HepG2 (cell line): ENCODE measurements at regions not wholly inside any gene's neighbourhood (a gene's known extent, or its start where the extent isn't known, plus 50 kb on each side); places are given as distances from the start of the nearest gene placed in this dataset.

ENCODE experiments used
- CBX1 ChIP-seq: IDR thresholded peaks from one replicate; pipeline ENCODE4 v1.6.1; 2016; ENCODE audit warnings: antibody characterized with exemption, low read depth
- CCAR2 ChIP-seq: fragments of 200-400 bp; formaldehyde crosslinking; optimal IDR thresholded peaks from 2 replicates; pipeline ENCODE3; 2018; ENCODE audit warnings: low read depth, mild to moderate bottlenecking, low read length, moderate library complexity
- EHMT2 ChIP-seq: fragments of 200-600 bp; sonication (generic); IDR thresholded peaks from 2 replicates; pipeline ENCODE4 v1.7.0; 2017; ENCODE audit warnings: antibody characterized with exemption, low read depth, low read length, borderline replicate concordance
- EP300 ChIP-seq, 3 experiments: sonication (generic) in 1 of 3; formaldehyde crosslinking in 1 of 3; IDR thresholded peaks; 2 replicates each; pipeline versions ENCODE4 v1.5.1 to v1.6.1; 2011 to 2020; ENCODE audit warnings: low read depth in 2 of 3, low read length in 2 of 3, borderline replicate concordance in 1 of 3, improper control_type of control experiment in 1 of 3, mild to moderate bottlenecking in 1 of 3, missing genetic modification reagents in 1 of 3, moderate library complexity in 1 of 3
- FOSL2 ChIP-seq: sonication (generic); formaldehyde crosslinking; IDR thresholded peaks from 2 replicates; pipeline ENCODE4 v1.4.0; 2020; ENCODE audit warnings: missing genetic modification reagents
- FOXA3 ChIP-seq: IDR thresholded peaks from 2 replicates; pipeline ENCODE4 v1.6.1; 2016; ENCODE audit warnings: missing genetic modification reagents, missing compliant biosample characterization
- HMG20A ChIP-seq: IDR thresholded peaks from 2 replicates; pipeline ENCODE4 v1.6.1; 2016; ENCODE audit warnings: borderline replicate concordance
- HNF4A ChIP-seq: sonication (generic); formaldehyde crosslinking; IDR thresholded peaks from 2 replicates; pipeline ENCODE4 v1.4.0; 2020; ENCODE audit warnings: missing genetic modification reagents
- KDM2A ChIP-seq: sonication (generic); formaldehyde crosslinking; IDR thresholded peaks from 2 replicates; pipeline ENCODE4 v1.4.0; 2020; ENCODE audit warnings: low read depth, missing genetic modification reagents, borderline replicate concordance
- KDM6A ChIP-seq: IDR thresholded peaks from 2 replicates; pipeline ENCODE4 v1.6.1; 2016; ENCODE audit warnings: low read depth
- MAF1 ChIP-seq: sonication (generic); formaldehyde crosslinking; IDR thresholded peaks from 2 replicates; pipeline ENCODE4 v1.5.0; 2020; ENCODE audit warnings: missing genetic modification reagents, borderline replicate concordance
- MLXIP ChIP-seq: sonication (generic); formaldehyde crosslinking; IDR thresholded peaks from 2 replicates; pipeline ENCODE4 v1.9.0; 2021; ENCODE audit warnings: missing genetic modification reagents, borderline replicate concordance
- MXI1 ChIP-seq: IDR thresholded peaks from 3 replicates; pipeline ENCODE4 v1.6.1; 2012; ENCODE audit warnings: low read depth, low read length, inconsistent platforms, borderline replicate concordance
- NCOA2 ChIP-seq: sonication (generic); formaldehyde crosslinking; IDR thresholded peaks from 2 replicates; pipeline ENCODE4 v1.8.0; 2022; ENCODE audit warnings: inconsistent platforms
- NFIC ChIP-seq: IDR thresholded peaks from 2 replicates; pipeline ENCODE4 v1.6.1; 2012; ENCODE audit warnings: mild to moderate bottlenecking, low read length, inconsistent platforms
- NR2C2 ChIP-seq: sonication (generic); formaldehyde crosslinking; IDR thresholded peaks from 2 replicates; pipeline ENCODE4 v1.4.0; 2020; ENCODE audit warnings: missing genetic modification reagents, mild to moderate bottlenecking, moderate library complexity, borderline replicate concordance
- NR2F1 ChIP-seq, 2 experiments: fragments of 450-650 bp in 1 of 2; formaldehyde crosslinking in 1 of 2; IDR thresholded peaks; 2 replicates each; pipeline versions ENCODE4 v1.5.0 to v1.6.1; 2016 to 2020; ENCODE audit warnings: mild to moderate bottlenecking in 1 of 2, missing compliant biosample characterization in 1 of 2, missing genetic modification reagents in 1 of 2, moderate library complexity in 1 of 2
- NR2F6 ChIP-seq, 2 experiments: IDR thresholded peaks; 2 replicates each; pipeline ENCODE4 v1.6.1; 2016; ENCODE audit warnings: antibody characterized with exemption in 1 of 2, mild to moderate bottlenecking in 1 of 2
- RARA ChIP-seq: IDR thresholded peaks from 2 replicates; pipeline ENCODE4 v1.6.1; 2016; ENCODE audit warnings: missing genetic modification reagents, missing compliant biosample characterization
- RCOR2 ChIP-seq: IDR thresholded peaks from 2 replicates; pipeline ENCODE4 v1.6.1; 2016; ENCODE audit warnings: missing biosample characterization, missing genetic modification reagents
- SIX1 ChIP-seq: sonication (generic); formaldehyde crosslinking; IDR thresholded peaks from 2 replicates; pipeline ENCODE4 v1.4.0; 2020; ENCODE audit warnings: missing genetic modification reagents, borderline replicate concordance
- U2AF1 ChIP-seq: fragments of 200-400 bp; formaldehyde crosslinking; optimal IDR thresholded peaks from 2 replicates; pipeline ENCODE3; 2017; ENCODE audit warnings: mild to moderate bottlenecking, low read depth, low read length
- ZFP36 ChIP-seq: fragments of 150-350 bp; IDR thresholded peaks from 2 replicates; pipeline ENCODE4 v1.6.1; 2018; ENCODE audit warnings: borderline replicate concordance, low read length, low read depth; ENCODE audit not compliant: partially characterized antibody
- ZFP82 ChIP-seq: sonication (generic); formaldehyde crosslinking; IDR thresholded peaks from 2 replicates; pipeline ENCODE4 v1.5.1; 2020; ENCODE audit warnings: mild to moderate bottlenecking, missing genetic modification reagents, borderline replicate concordance
- ZFP91 ChIP-seq: sonication (generic); formaldehyde crosslinking; IDR thresholded peaks from 2 replicates; pipeline ENCODE4 v1.9.0; 2022; ENCODE audit warnings: missing genetic modification reagents, mild to moderate bottlenecking, borderline replicate concordance
- ZNF143 ChIP-seq: sonication (generic); formaldehyde crosslinking; IDR thresholded peaks from 2 replicates; pipeline ENCODE4 v1.4.0; 2020; ENCODE audit warnings: missing genetic modification reagents
- ZNF367 ChIP-seq: sonication (generic); formaldehyde crosslinking; IDR thresholded peaks from 2 replicates; pipeline ENCODE4 v1.4.0; 2020; ENCODE audit warnings: missing genetic modification reagents, borderline replicate concordance
- ZNF577 ChIP-seq: sonication (generic); formaldehyde crosslinking; IDR thresholded peaks from 2 replicates; pipeline ENCODE4 v1.4.0; 2020; ENCODE audit warnings: mild to moderate bottlenecking, low read depth, missing genetic modification reagents, borderline replicate concordance

- no peak for TF ChIP-seq ZFP36
- TF ChIP-seq ZFP91 (CRISPR knock-in tag), result no peak
- TF ChIP-seq NCOA2 (CRISPR knock-in tag), result 0 out of 2 replicates have a peak, but pooled peaks have one; percentile 39
- no peak for TF ChIP-seq MXI1
- no peak for TF ChIP-seq EHMT2
- no peak for TF ChIP-seq MLXIP (CRISPR knock-in tag)
- no peak for TF ChIP-seq KDM2A (CRISPR knock-in tag)
- TF ChIP-seq HMG20A (CRISPR knock-in tag), result peak; percentile 43; the same call in 1 of the 2 replicates
- no peak for TF ChIP-seq U2AF1
- no peak for TF ChIP-seq RCOR2
- 0 out of 2 replicates have a peak, but pooled peaks have one; percentile 47 for TF ChIP-seq RARA (CRISPR knock-in tag)
- TF ChIP-seq ZNF143 (CRISPR knock-in tag), result no peak
- 0 out of 4 replicates have a peak, but pooled peaks of 1 of the 2 experiments have one; percentile 24 for TF ChIP-seq EP300 (IDR thresholded peaks at IDR 0.05; ENCODE audit: low read depth in 2 of 2, low read length in 2 of 2)
- TF ChIP-seq EP300 (CRISPR knock-in tag; IDR thresholded peaks at IDR 0.05; ENCODE audit: borderline replicate concordance), result no peak
- no peak for TF ChIP-seq ZFP82 (CRISPR knock-in tag)
- no peak for TF ChIP-seq ZNF577 (CRISPR knock-in tag)
- peak in 1 of 2 experiments; percentile 42; a peak in 1 of 4 replicates for TF ChIP-seq NR2F1 (CRISPR knock-in tag; IDR thresholded peaks at IDR 0.05)
- no peak for TF ChIP-seq MAF1 (CRISPR knock-in tag)
- TF ChIP-seq CBX1, result no peak
- peak; percentile 93 for TF ChIP-seq SIX1 (CRISPR knock-in tag)
- TF ChIP-seq CCAR2, result no peak
- TF ChIP-seq FOSL2 (CRISPR knock-in tag), result 0 out of 2 replicates have a peak, but pooled peaks have one; percentile 17
- TF ChIP-seq HNF4A (CRISPR knock-in tag), result peak; percentile 76
- TF ChIP-seq FOXA3 (CRISPR knock-in tag), result peak; percentile 44; the same call in 1 of the 2 replicates
- no peak for TF ChIP-seq ZNF367 (CRISPR knock-in tag)
- TF ChIP-seq KDM6A (CRISPR knock-in tag), result no peak
- TF ChIP-seq NFIC, result 0 out of 2 replicates have a peak, but pooled peaks have one; percentile 23
- TF ChIP-seq NR2F6 (IDR thresholded peaks at IDR 0.05), result 0 out of 2 replicates have a peak, but pooled peaks have one; percentile 9
- no peak for TF ChIP-seq NR2F6 (CRISPR knock-in tag; IDR thresholded peaks at IDR 0.05)
- peak; percentile 22; the same call in 1 of the 2 replicates for TF ChIP-seq NR2C2 (CRISPR knock-in tag)
Observed at GRCh38 chr2:41728788-41729338, 319.0 kb upstream of the PKDCC start (continued).
